Hematopoietic multipotent progenitor cell (in vitro differentiated cells): ENCODE measurements at regions not wholly inside any gene's neighbourhood (a gene's known extent, or its start where the extent isn't known, plus 50 kb on each side); places are given as distances from the start of the nearest gene placed in this dataset.

ENCODE experiments used
- DNase-seq, 3 donors: peaks; one replicate each; pipeline ENCODE4 v3.0.0-alpha.2; 2011 to 2015; ENCODE audit warnings: low read depth in 2 of 3, low spot score in 2 of 3

- no peak for DNase-seq
Observed at GRCh38 chr11:115005663-115006062, 327.3 kb downstream of the NXPE2 start.

GRCh38 chr11:115007851-115008250 is 329.5 kb downstream of the NXPE2 start:
- no peak for DNase-seq

- no peak for DNase-seq
Observed at GRCh38 chr11:115008799-115009198, 330.5 kb downstream of the NXPE2 start.

- no peak for DNase-seq
Observed at GRCh38 chr11:115017529-115017928, 339.2 kb downstream of the NXPE2 start.

GRCh38 chr11:115030166-115030565 is 351.8 kb downstream of the NXPE2 start:
- no peak for DNase-seq

GRCh38 chr11:115036406-115037180 is 358.3 kb downstream of the NXPE2 start:
- DNase-seq, result no peak

GRCh38 chr11:115042002-115042401 is 363.7 kb downstream of the NXPE2 start:
- DNase-seq, result no peak

- DNase-seq, result no peak
Observed at GRCh38 chr11:115047631-115048030, 369.3 kb downstream of the NXPE2 start.

GRCh38 chr11:115049796-115050195 is 371.5 kb downstream of the NXPE2 start:
- no peak for DNase-seq

- no peak for DNase-seq
Observed at GRCh38 chr11:115050756-115051155, 372.4 kb downstream of the NXPE2 start.

- DNase-seq, result no peak
Observed at GRCh38 chr11:115051938-115052590, 373.7 kb downstream of the NXPE2 start.

GRCh38 chr11:115052601-115053000 is 374.3 kb downstream of the NXPE2 start:
- no peak for DNase-seq

- no peak for DNase-seq
Observed at GRCh38 chr11:115054570-115055538, 376.5 kb downstream of the NXPE2 start.

GRCh38 chr11:115056514-115056913 is 378.2 kb downstream of the NXPE2 start:
- DNase-seq, result no peak

GRCh38 chr11:115060840-115061239 is 382.5 kb downstream of the NXPE2 start:
- no peak for DNase-seq

- DNase-seq, result no peak
Observed at GRCh38 chr11:115065314-115065713, 387.0 kb downstream of the NXPE2 start.

GRCh38 chr11:115065830-115066664 is 387.7 kb downstream of the NXPE2 start:
- no peak for DNase-seq

GRCh38 chr11:115067471-115067870 is 389.1 kb downstream of the NXPE2 start:
- no peak for DNase-seq

- DNase-seq, result no peak
Observed at GRCh38 chr11:115067900-115068530, 389.7 kb downstream of the NXPE2 start.

GRCh38 chr11:115069599-115069998 is 391.3 kb downstream of the NXPE2 start:
- DNase-seq, result no peak
